Keratinocyte (primary cell): ENCODE measurements at regions not wholly inside any gene's neighbourhood (a gene's known extent, or its start where the extent isn't known, plus 50 kb on each side); places are given as distances from the start of the nearest gene placed in this dataset.

Experiments
- DNase-seq: peaks from one replicate; pipeline ENCODE4 v3.0.0-alpha.2; 2011; ENCODE audit warnings: low read depth, missing footprints, low spot score
- FAIRE-seq: peaks from 2 replicates; lab custom pipeline; 2011; peaks lifted over from hg19 to GRCh38; lab: Jason Lieb, UNC
- H2AFZ ChIP-seq: 2 replicates; pipeline ENCODE4 v1.6.0; 2012; ENCODE audit warnings: low read length, control low read depth, inconsistent platforms; ENCODE audit not compliant: control insufficient read depth
- H3K27ac ChIP-seq: 2 replicates; pipeline ENCODE4 v1.5.1; 2011; ENCODE audit warnings: low read length; ENCODE audit not compliant: control insufficient read depth, insufficient read depth
- H3K27me3 ChIP-seq: 3 replicates; pipeline ENCODE4 v1.6.0; 2011; ENCODE audit warnings: low read length; ENCODE audit not compliant: control insufficient read depth, insufficient read depth; ENCODE audit errors: extremely low read depth
- H3K36me3 ChIP-seq, 2 experiments: 2 replicates in 1 of 2; 3 replicates in 1 of 2; pipeline ENCODE4 v1.5.1; 2011; ENCODE audit warnings: low read length in 2 of 2, mild to moderate bottlenecking in 1 of 2; ENCODE audit not compliant: control insufficient read depth in 2 of 2, insufficient read depth in 2 of 2; ENCODE audit errors: extremely low read depth in 1 of 2
- H3K4me1 ChIP-seq: 3 replicates; pipeline ENCODE4 v1.5.1; 2011; ENCODE audit warnings: low read length; ENCODE audit not compliant: control insufficient read depth, insufficient read depth; ENCODE audit errors: extremely low read depth
- H3K4me2 ChIP-seq: 3 replicates; pipeline ENCODE4 v1.6.0; 2011; ENCODE audit warnings: low read depth, low read length; ENCODE audit not compliant: control insufficient read depth, insufficient read depth; ENCODE audit errors: extremely low read depth
- H3K4me3 ChIP-seq, 3 experiments: fragments of 200-600 bp in 1 of 3; sonication (generic) in 1 of 3; 2 replicates in 2 of 3; 3 replicates in 1 of 3; pipeline ENCODE4 v1.5.1; 2011 to 2016; ENCODE audit warnings: low read length in 3 of 3, mild to moderate bottlenecking in 3 of 3, control low read depth in 2 of 3, inconsistent platforms in 1 of 3, low read depth in 1 of 3, mixed read lengths in 1 of 3, mixed run types in 1 of 3, moderate library complexity in 1 of 3; ENCODE audit not compliant: control insufficient read depth in 2 of 3, insufficient read depth in 2 of 3; ENCODE audit errors: extremely low read depth in 1 of 3
- H3K79me2 ChIP-seq: 2 replicates; pipeline ENCODE4 v1.6.0; 2012; ENCODE audit warnings: low read length; ENCODE audit not compliant: control insufficient read depth, insufficient read depth
- H3K9ac ChIP-seq: 3 replicates; pipeline ENCODE4 v1.6.0; 2011; ENCODE audit warnings: low read length; ENCODE audit not compliant: control insufficient read depth, insufficient read depth; ENCODE audit errors: extremely low read depth
- H3K9me1 ChIP-seq: 3 replicates; pipeline ENCODE4 v1.6.0; 2011; ENCODE audit warnings: low read length; ENCODE audit not compliant: control insufficient read depth, insufficient read depth; ENCODE audit errors: extremely low read depth
- H3K9me3 ChIP-seq: 2 replicates; pipeline ENCODE4 v1.5.1; 2012; ENCODE audit warnings: low read depth, low read length; ENCODE audit not compliant: control insufficient read depth
- H4K20me1 ChIP-seq: 3 replicates; pipeline ENCODE4 v1.6.0; 2011; ENCODE audit warnings: low read length; ENCODE audit not compliant: control insufficient read depth, insufficient read depth; ENCODE audit errors: extremely low read depth
- CTCF ChIP-seq, 3 experiments: IDR thresholded peaks in 1 of 3; conservative IDR thresholded peaks in 1 of 3; optimal IDR thresholded peaks in 1 of 3; 2 replicates in 2 of 3; 3 replicates in 1 of 3; pipeline versions ENCODE3 to v1.5.1; 2011; ENCODE audit warnings: low read length in 3 of 3, mild to moderate bottlenecking in 3 of 3, moderate library complexity in 2 of 3, control low read depth in 1 of 3, inconsistent platforms in 1 of 3; ENCODE audit not compliant: insufficient read depth in 2 of 3; ENCODE audit errors: extremely low read depth in 1 of 3
- EZH2 ChIP-seq: IDR thresholded peaks from one replicate; pipeline ENCODE4 v1.6.1; 2012; ENCODE audit warnings: inconsistent platforms, mild to moderate bottlenecking, low read length, moderate library complexity
- dilution Hi-C: fragments of 300-500 bp; cut with MboI; formaldehyde crosslinking; loops from one replicate; pipeline ENCODE4 v1.7.0; 2020; ENCODE audit warnings: low sequenced_read_pairs; ENCODE audit not compliant: extremely low pct_ligation_motif_present

GRCh38 chr12:65634061-65634460, 190.2 kb upstream of the HMGA2 start:
- no peak for DNase-seq
- no peaks in the 10 kb centered on the region for H3K36me3 ChIP-seq
- peak overlapping the region; percentile 75 for H3K9ac ChIP-seq
- H4K20me1 ChIP-seq, result no peaks in the 10 kb centered on the region
- H3K9me3 ChIP-seq, result no peaks in the 10 kb centered on the region
- no peaks in the 10 kb centered on the region for H3K27me3 ChIP-seq
- no peaks in the 10 kb centered on the region for H3K79me2 ChIP-seq
- peaks cover 64% of the 10 kb centered on the region for H3K4me1 ChIP-seq
- H2AFZ ChIP-seq, result no peak overlapping the region
- FAIRE-seq, result peak; percentile 98
- H3K4me3 ChIP-seq, result peak overlapping the region in 2 of 3 experiments; percentile 18 to 43
- dilution Hi-C loops, result no loop called here
- H3K27ac ChIP-seq, result peak overlapping the region; percentile 97
- TF ChIP-seq EZH2, result no peak
- no peak for TF ChIP-seq CTCF (optimal IDR thresholded peaks at IDR 0.05 in 1 of 3, IDR thresholded peaks at IDR 0.05 in 1 of 3, conservative IDR thresholded peaks at IDR 0.05 in 1 of 3; ENCODE audit: extremely low read depth in 1 of 3, insufficient read depth in 2 of 3, low read length in 3 of 3)
- H3K9me1 ChIP-seq, result no peaks in the 10 kb centered on the region
- H3K4me2 ChIP-seq, result peak overlapping the region; percentile 82

GRCh38 chr12:65634626-65635331, 189.5 kb upstream of the HMGA2 start:
- Histone ChIP-seq H3K27me3 (no peaks in the 10 kb centered on the region), H3K4me2 (peak overlapping the region; percentile 82), H3K79me2 (no peaks in the 10 kb centered on the region), H3K4me3 (peak overlapping the region in 2 of 3 experiments; percentile 18 to 43), H3K36me3 (no peaks in the 10 kb centered on the region), H3K4me1 (peaks cover 68% of the 10 kb centered on the region), H3K27ac (peak overlapping the region; percentile 97), H3K9me1 (no peaks in the 10 kb centered on the region), H3K9ac (peak overlapping the region; percentile 75), H2AFZ (no peak overlapping the region), H4K20me1 (no peaks in the 10 kb centered on the region), H3K9me3 (no peaks in the 10 kb centered on the region)
- DNase-seq (no peak), FAIRE-seq (no peak)
- no peak for TF ChIP-seq CTCF (optimal IDR thresholded peaks at IDR 0.05 in 1 of 3, IDR thresholded peaks at IDR 0.05 in 1 of 3, conservative IDR thresholded peaks at IDR 0.05 in 1 of 3; ENCODE audit: extremely low read depth in 1 of 3, insufficient read depth in 2 of 3, low read length in 3 of 3)
- TF ChIP-seq EZH2, result no peak
- dilution Hi-C loops, result no loop called here
